Fibroblast of lung (primary cell): ENCODE measurements at regions not wholly inside any gene's neighbourhood (a gene's known extent, or its start where the extent isn't known, plus 50 kb on each side); places are given as distances from the start of the nearest gene placed in this dataset.

Source experiments
- CTCF ChIP-seq, 2 donors: IDR thresholded peaks in 1 of 2; conservative IDR thresholded peaks in 1 of 2; 1 replicate in 1 of 2; 2 replicates in 1 of 2; pipeline ENCODE4 v1.5.1; 2011 to 2012; ENCODE audit warnings: low read length in 2 of 2, control low read depth in 1 of 2, inconsistent platforms in 1 of 2, low read depth in 1 of 2, mild to moderate bottlenecking in 1 of 2
- EZH2 ChIP-seq: IDR thresholded peaks from 2 replicates; pipeline ENCODE4 v1.5.1; 2012; ENCODE audit warnings: low read length, control low read depth, mild to moderate bottlenecking; ENCODE audit errors: missing control alignments

- TF ChIP-seq CTCF (conservative IDR thresholded peaks at IDR 0.05 in 1 of 2, IDR thresholded peaks at IDR 0.05 in 1 of 2; ENCODE audit: low read depth in 1 of 2, low read length in 2 of 2), result no peak
- no peak for TF ChIP-seq EZH2
Measured at GRCh38 chr3:65030847-65031463, 343.2 kb upstream of the ADAMTS9 start.
